GM18508 (cell line): ENCODE measurements at regions not wholly inside any gene's neighbourhood (a gene's known extent, or its start where the extent isn't known, plus 50 kb on each side); places are given as distances from the start of the nearest gene placed in this dataset.
"Not testable (repeated sequence)": the region's sequence is repeated elsewhere in the genome, so short reads cannot be mapped to it uniquely, and the experiment has no call there.

Experiments
- ATAC-seq: cut with Tn5 transposase; IDR thresholded peaks from one replicate; pipeline ENCODE4 v1.9.1; 2021; ENCODE audit warnings: moderate number of reproducible peaks; ENCODE audit not compliant: insufficient read depth, unreplicated experiment

- no peak for ATAC-seq
Measured at GRCh38 chr10:128567551-128567950, 441.3 kb upstream of the MKI67 start.

DNA sequence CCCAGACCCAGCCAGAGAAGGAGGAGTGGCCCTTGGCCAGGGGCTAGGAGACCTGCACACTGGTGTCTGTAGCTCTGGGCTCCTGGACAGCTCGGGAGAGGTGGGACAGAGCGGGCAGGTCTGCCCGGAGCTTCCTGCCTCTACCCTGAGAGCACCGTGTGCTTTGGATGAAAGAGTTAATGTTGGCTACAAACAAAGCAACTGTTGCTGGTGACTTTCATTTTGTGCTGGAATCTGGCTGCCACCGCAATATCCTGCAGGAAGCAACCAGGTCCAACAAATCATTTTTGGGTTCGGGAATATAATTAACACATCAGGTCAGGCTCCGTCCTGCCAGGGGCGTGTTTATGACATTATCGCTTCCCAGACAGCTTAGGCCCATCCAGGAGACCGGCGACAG is 441.8 kb upstream of the MKI67 start:
- no peak for ATAC-seq

GRCh38 chr10:128568491-128568890 is 442.3 kb upstream of the MKI67 start:
- no peak for ATAC-seq

- no peak for ATAC-seq
Measured at GRCh38 chr10:128568990-128569945, 443.0 kb upstream of the MKI67 start.

DNA sequence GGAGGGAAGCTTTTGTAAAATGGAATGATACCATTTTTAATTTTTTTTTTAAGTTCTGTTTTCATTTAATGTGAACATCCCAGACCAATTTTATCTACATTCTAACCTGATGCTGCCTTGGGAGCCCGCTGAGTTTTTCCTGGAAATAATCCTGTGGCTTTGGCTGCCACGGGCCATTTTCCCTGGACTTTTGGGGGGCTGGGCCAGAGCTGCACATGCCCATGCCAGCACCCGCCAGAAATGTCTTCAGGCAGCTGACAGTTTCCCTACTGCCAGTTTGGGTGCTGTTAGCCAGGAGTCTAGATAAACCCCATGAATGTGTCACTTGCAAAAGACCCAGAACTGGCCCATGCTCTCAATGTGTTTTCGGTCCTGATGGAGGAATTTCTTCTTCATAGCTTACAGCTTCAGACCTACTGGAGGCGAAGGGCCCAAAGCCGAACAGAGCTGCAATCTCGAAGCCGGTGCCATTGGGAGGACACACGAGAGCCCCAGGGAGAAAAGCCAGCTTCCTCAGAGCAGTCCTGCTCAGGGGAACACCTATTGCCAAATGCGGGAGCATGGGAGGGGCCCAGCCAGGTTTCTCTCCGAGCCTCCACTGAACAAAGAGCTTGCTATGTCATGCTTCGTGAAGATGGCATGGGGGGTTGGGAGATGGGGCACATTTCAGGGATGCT is 444.2 kb upstream of the MKI67 start:
- ATAC-seq = no peak

- ATAC-seq = no peak
Measured at GRCh38 chr10:128571071-128571470, 444.8 kb upstream of the MKI67 start.

DNA sequence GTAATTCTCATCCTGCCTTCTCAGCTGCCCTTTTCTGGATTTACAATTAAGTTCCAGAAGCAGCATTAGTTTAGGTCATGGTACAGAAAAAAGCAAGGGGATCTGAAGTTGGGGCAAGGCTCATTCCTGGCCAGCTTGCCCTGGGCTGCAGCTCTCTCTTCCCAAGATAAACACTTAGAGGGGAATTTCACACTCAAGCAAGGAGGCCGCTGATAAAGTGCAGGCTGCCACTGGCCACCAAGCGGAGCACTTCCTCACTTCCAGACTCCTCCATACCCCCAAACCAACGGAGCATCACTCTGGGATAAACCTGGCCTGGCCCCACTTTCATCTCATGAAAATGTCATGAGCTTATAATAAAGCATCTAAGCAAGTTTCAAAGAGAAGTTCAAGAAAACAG is 445.5 kb upstream of the MKI67 start:
- ATAC-seq = no peak

DNA sequence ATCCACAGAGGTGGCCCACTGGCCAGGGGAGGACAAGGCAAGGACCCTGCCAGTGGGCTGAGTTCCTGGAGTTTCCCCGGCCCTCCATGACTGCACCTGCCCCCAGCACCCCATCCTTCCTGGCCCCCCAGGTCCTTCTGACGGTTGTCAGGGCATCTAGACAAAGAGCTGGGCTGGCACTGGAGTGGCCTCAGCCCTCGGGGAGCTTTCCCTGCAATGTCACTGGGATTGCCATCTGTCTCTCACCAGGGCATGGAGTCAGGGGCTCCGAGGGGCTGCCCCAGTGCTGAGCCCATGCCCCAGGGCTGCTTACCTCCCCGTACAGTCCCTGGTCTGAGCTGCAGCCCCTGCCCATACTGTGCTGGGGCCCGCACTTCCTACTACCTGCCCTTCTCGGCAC is 446.5 kb upstream of the MKI67 start:
- ATAC-seq = no peak

DNA sequence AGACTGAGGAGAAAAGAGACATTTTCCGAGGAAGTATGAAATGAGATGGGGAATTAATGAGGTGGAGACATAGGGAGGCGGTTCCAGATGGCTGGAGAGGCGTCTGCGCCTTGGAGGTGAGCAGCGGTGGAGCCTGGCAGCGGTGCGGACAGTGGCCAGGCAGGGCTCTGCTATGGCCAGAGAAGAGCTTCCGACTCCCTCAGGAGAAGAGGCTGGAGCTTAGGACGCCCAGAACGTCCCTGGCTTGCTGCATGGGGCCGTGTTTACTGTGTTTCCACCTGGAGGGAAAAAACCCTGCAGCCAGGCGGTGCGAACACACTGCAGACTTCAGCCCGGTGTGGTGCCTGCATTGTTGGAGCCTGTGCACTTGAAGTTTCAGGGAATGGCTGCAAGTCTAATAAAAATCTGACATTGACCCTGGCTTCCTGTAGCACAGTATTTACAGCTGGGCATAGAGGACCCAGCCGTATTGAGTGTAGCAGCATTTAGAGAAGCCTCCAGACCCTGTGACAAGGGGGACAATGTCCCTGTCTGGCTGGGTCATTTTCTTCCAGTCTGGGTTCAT is 447.1 kb upstream of the MKI67 start:
- ATAC-seq = no peak

- no peak for ATAC-seq
Measured at GRCh38 chr10:128573986-128574385, 447.8 kb upstream of the MKI67 start.

DNA sequence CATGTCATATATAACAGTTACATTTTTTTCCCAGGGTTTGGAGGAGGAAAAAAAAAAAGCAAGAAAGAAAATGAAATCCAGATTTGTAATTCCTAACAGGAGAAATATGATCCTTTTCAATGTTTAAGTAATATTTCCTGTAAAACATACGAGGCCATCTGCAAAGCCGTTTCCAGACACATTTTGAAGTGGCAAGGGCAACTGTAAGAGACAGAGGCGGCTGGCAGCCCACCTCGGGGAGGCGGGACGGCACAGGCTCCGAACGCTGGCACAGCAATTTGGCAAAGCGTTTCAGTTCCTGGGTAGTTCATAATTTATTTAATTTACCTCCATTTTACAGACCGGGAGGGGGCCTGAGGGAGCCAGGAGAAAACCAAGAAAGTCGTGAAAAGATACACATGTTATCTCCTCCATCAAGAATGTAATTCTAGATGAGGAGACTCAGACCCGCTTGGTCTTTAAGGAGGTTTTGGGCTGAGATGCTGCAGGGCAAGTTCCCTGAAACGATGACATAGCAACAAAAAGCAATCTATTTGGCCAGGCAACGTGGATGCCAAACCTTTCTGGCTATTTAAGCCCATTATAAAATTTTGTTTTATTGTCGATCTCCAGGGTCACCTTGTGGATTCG is 448.5 kb upstream of the MKI67 start:
- ATAC-seq = no peak

DNA sequence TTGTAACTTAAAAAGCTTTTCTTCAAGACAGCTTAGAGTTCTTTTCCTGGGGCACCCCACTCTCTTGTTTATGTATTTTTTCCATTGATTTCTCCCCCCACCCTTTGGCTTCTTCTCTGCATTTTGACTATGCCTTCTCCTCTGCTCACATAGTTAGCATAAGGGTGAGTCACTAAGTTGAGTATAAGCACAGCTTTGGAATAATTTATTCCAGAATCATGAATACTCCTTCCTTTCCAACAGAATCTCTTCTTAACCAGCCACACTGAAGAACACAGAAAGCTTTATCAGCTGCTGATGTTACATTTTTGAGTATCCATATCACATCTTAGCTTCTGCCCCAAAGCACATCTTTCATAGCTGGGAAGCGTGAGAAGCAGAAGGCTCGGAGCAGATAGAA is 449.5 kb upstream of the MKI67 start:
- ATAC-seq = no peak

GRCh38 chr10:128576336-128576735 is 450.1 kb upstream of the MKI67 start:
- no peak for ATAC-seq

DNA sequence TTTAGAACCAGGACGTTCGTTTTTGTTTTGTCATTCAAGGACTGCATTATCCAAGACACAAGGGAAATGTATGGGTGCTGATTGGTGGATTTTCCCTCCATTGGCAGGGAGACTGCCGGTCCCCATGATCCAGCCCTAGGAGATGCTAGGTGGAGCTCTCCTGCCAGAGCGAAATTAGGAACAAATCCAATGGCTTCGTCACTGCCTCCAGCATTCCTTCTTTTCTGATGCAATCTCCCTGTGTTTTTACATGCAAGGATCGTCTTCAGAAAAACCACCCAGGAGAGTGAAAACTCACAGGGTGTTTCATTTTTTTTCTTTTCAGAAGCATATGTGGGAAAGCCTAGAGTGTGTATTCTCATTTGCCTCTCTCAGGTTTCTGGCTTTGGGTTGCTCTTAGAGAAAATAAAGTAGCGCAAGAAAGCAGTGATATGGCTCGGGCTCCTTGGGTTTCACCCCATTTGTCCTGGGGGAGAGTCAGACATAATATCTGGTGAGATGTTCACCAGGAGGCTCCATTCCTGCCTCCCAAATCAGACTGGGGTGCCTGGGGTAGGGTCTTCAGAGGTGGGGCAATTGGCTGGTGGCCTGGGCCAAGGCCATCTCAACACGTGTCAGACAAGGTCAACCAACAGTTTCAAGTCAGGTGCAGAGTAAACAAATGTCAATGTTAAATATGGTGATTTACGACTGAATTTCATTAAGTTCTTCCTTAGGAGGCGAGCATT is 450.9 kb upstream of the MKI67 start:
- no peak for ATAC-seq

DNA sequence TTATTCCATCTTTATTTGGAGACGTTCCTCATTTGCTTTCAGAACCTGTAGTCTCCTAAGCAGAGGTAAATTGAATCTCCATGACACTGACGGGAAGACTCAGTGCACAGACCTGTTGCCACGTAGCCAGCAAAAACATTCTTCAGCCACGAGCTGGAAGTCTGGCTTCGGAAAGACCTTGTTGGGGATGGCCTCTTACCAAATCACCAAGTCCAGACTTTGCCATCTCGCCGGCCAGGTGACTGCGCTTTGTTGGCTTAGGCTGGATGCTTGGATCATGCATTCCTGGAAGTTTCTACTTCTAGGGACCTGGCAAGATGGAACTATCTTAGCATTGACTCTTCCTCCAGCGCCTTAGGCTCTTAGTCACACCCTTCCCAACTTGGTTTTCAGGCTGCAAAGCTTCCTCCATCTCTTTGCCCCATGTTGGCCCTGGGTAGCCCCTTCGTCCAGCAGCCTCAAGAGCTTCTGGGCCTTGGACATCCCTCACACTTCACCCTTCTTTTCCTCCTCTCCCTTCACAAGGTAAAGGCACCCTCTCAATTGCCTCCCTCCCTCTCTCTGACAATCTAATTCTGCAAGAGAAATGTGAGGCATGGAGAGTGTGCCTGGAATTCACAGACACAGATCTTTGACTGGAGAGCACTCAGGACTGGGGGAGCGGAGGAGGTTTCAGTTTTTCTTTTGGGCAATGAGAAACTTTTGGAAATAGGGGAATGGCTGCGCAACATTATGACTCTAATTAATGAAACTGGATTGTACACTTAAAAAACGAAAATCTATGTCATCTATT is 451.9 kb upstream of the MKI67 start:
- no peak for ATAC-seq

- ATAC-seq = no peak
Measured at GRCh38 chr10:128578766-128579165, 452.5 kb upstream of the MKI67 start.

GRCh38 chr10:128579280-128579865 is 453.1 kb upstream of the MKI67 start:
- no peak for ATAC-seq

GRCh38 chr10:128579901-128580300 is 453.7 kb upstream of the MKI67 start:
- ATAC-seq = no peak

GRCh38 chr10:128583125-128583524 is 456.9 kb upstream of the MKI67 start:
- ATAC-seq = not testable (repeated sequence)
